ENCODE measurements at regions not wholly inside any gene's neighbourhood (a gene's known extent, or its start where the extent isn't known, plus 50 kb on each side); places are given as distances from the start of the nearest gene placed in this dataset.
"Not testable (repeated sequence)": the region's sequence is repeated elsewhere in the genome, so short reads cannot be mapped to it uniquely, and the experiment has no call there.

- no peak for FAIRE-seq
Measured at GRCh38 chr2:128512379-128513115, 193.9 kb upstream of the HS6ST1 start.

- FAIRE-seq, result no peak
Measured at GRCh38 chr2:128513116-128513960, 194.7 kb upstream of the HS6ST1 start.

- no peak for FAIRE-seq
Measured at GRCh38 chr2:128513961-128514283, 195.3 kb upstream of the HS6ST1 start.

- no peak for FAIRE-seq
Measured at GRCh38 chr2:128514555-128514955, 195.9 kb upstream of the HS6ST1 start.

- no peak for FAIRE-seq
Measured at GRCh38 chr2:128516938-128517337, 198.3 kb upstream of the HS6ST1 start.

- not testable (repeated sequence) for FAIRE-seq
Measured at GRCh38 chr2:128519028-128519427, 200.4 kb upstream of the HS6ST1 start.

GRCh38 chr2:128519517-128520215, 201.0 kb upstream of the HS6ST1 start:
- FAIRE-seq, result no peak

GRCh38 chr2:128520340-128520739, 201.7 kb upstream of the HS6ST1 start:
- no peak for FAIRE-seq

- no peak for FAIRE-seq
Measured at GRCh38 chr2:128520791-128521190, 202.1 kb upstream of the HS6ST1 start.

- FAIRE-seq, result no peak
Measured at GRCh38 chr2:128521482-128521881, 202.8 kb upstream of the HS6ST1 start.

GRCh38 chr2:128522829-128523228, 204.2 kb upstream of the HS6ST1 start:
- no peak for FAIRE-seq

GRCh38 chr2:128523457-128523856, 204.8 kb upstream of the HS6ST1 start:
- FAIRE-seq, result no peak

- FAIRE-seq, result no peak
Measured at GRCh38 chr2:128524183-128524582, 205.5 kb upstream of the HS6ST1 start.

- FAIRE-seq, result no peak
Measured at GRCh38 chr2:128525653-128526052, 207.0 kb upstream of the HS6ST1 start.

- no peak for FAIRE-seq
Measured at GRCh38 chr2:128526455-128526976, 207.8 kb upstream of the HS6ST1 start.

GRCh38 chr2:128528133-128528532, 209.5 kb upstream of the HS6ST1 start:
- no peak for FAIRE-seq

- no peak for FAIRE-seq
Measured at GRCh38 chr2:128530025-128530573, 211.4 kb upstream of the HS6ST1 start.

GRCh38 chr2:128531856-128532255, 213.2 kb upstream of the HS6ST1 start:
- FAIRE-seq, result no peak

- FAIRE-seq, result no peak
Measured at GRCh38 chr2:128533101-128533500, 214.4 kb upstream of the HS6ST1 start.

- no peak for FAIRE-seq
Measured at GRCh38 chr2:128534688-128535392, 216.2 kb upstream of the HS6ST1 start.

- FAIRE-seq, result no peak
Measured at GRCh38 chr2:128535953-128536352, 217.3 kb upstream of the HS6ST1 start.

- FAIRE-seq, result no peak
Measured at GRCh38 chr2:128536925-128537620, 218.4 kb upstream of the HS6ST1 start.

Measured in G401.6 (cell line).